ENCODE measurements at regions not wholly inside any gene's neighbourhood (a gene's known extent, or its start where the extent isn't known, plus 50 kb on each side); places are given as distances from the start of the nearest gene placed in this dataset.

DNA sequence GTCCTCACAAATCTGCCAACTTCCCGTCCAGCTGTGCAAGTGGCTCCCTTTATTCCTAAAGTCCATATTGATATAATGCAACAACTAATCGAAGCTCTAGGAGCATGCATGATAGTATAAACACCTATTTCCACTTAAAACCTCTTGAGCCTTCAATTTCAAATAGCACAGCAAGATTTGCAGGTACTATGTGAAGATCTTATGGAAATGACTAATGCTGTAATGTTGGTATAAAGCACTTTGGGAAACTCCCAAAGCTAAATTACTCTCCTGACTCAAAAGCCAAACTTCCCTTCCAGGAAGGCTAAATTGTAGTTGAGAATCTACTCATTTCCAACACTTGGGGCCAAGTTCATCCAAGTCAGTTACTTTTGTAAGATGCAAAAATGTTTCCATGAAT is 287.6 kb upstream of the CDH11 start:
- Mint-ChIP-seq H3K36me3 (ENCODE audit: low read depth) (no peaks in the 10 kb centered on the region), H3K4me3 (no peak overlapping the region), H3K9me3 (no peaks in the 10 kb centered on the region), H3K4me1 (no peaks in the 10 kb centered on the region), H3K27me3 (ENCODE audit: insufficient read depth) (no peaks in the 10 kb centered on the region), H3K27ac (no peak overlapping the region)
- 80 to 92% methylated on average over 1 to 2 of the region's 2 CpGs for WGBS, 2 experiments (ENCODE audit: insufficient coverage in 1 of 2, insufficient read length in 1 of 2)
- DNase-seq = no peak
- H3K36me3 ChIP-seq (ENCODE audit: control insufficient read depth, insufficient read depth, low read length) = no peaks in the 10 kb centered on the region
- TF ChIP-seq, protein P1, sequence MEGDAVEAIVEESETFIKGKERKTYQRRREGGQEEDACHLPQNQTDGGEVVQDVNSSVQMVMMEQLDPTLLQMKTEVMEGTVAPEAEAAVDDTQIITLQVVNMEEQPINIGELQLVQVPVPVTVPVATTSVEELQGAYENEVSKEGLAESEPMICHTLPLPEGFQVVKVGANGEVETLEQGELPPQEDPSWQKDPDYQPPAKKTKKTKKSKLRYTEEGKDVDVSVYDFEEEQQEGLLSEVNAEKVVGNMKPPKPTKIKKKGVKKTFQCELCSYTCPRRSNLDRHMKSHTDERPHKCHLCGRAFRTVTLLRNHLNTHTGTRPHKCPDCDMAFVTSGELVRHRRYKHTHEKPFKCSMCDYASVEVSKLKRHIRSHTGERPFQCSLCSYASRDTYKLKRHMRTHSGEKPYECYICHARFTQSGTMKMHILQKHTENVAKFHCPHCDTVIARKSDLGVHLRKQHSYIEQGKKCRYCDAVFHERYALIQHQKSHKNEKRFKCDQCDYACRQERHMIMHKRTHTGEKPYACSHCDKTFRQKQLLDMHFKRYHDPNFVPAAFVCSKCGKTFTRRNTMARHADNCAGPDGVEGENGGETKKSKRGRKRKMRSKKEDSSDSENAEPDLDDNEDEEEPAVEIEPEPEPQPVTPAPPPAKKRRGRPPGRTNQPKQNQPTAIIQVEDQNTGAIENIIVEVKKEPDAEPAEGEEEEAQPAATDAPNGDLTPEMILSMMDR (conservative IDR thresholded peaks at IDR 0.05) = no peak
- H3K27me3 ChIP-seq (ENCODE audit: control insufficient read depth, insufficient read depth, low read length, poor library complexity, severe bottlenecking) = no peaks in the 10 kb centered on the region
- no peak overlapping the region for H3K9ac ChIP-seq (ENCODE audit: extremely low read depth, low read length, poor library complexity, severe bottlenecking)
- H3K4me3 ChIP-seq (ENCODE audit: low read length) = no peak overlapping the region
- no peaks in the 10 kb centered on the region for H3K9me3 ChIP-seq (ENCODE audit: control insufficient read depth, low read length)
- H3K4me1 ChIP-seq (ENCODE audit: control insufficient read depth, insufficient read depth, low read length) = no peaks in the 10 kb centered on the region
- no peak overlapping the region for H3K27ac ChIP-seq (ENCODE audit: low read depth, low read length)

DNA sequence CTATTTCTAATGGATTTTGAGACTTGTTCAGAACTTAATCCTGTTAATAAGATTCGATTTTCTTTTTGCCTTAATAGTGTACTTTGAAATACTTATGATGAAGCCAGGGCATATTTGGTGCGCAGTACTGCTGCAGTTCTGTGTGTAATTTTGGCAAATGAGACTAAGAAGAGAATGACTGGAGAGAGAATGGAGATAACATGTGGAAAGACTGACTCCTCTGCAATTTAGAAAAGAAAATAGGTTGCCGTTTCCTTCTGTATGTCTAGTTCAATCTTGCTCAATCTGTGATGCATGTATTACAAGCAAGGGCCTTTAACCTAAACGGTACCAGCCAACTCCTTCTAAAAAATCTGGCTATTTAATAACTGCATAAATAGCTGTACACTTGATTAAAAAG is 285.1 kb upstream of the CDH11 start:
- Mint-ChIP-seq H3K4me1 (no peaks in the 10 kb centered on the region), H3K27ac (no peak overlapping the region), H3K4me3 (no peak overlapping the region), H3K36me3 (ENCODE audit: low read depth) (no peaks in the 10 kb centered on the region), H3K27me3 (ENCODE audit: insufficient read depth) (no peaks in the 10 kb centered on the region), H3K9me3 (no peaks in the 10 kb centered on the region)
- TF ChIP-seq, protein P1 (conservative IDR thresholded peaks at IDR 0.05) = no peak
- H3K9me3 ChIP-seq (ENCODE audit: control insufficient read depth, low read length) = no peaks in the 10 kb centered on the region
- no peaks in the 10 kb centered on the region for H3K27me3 ChIP-seq (ENCODE audit: control insufficient read depth, insufficient read depth, low read length, poor library complexity, severe bottlenecking)
- H3K4me3 ChIP-seq (ENCODE audit: low read length) = no peak overlapping the region
- H3K36me3 ChIP-seq (ENCODE audit: control insufficient read depth, insufficient read depth, low read length) = no peaks in the 10 kb centered on the region
- no peak overlapping the region for H3K9ac ChIP-seq (ENCODE audit: extremely low read depth, low read length, poor library complexity, severe bottlenecking)
- no peak overlapping the region for H3K27ac ChIP-seq (ENCODE audit: low read depth, low read length)
- DNase-seq = no peak
- no peaks in the 10 kb centered on the region for H3K4me1 ChIP-seq (ENCODE audit: control insufficient read depth, insufficient read depth, low read length)
- 62 to 67% methylated on average over 3 to 4 of the region's 4 CpGs for WGBS, 2 experiments (ENCODE audit: insufficient coverage in 1 of 2, insufficient read length in 1 of 2)

DNA sequence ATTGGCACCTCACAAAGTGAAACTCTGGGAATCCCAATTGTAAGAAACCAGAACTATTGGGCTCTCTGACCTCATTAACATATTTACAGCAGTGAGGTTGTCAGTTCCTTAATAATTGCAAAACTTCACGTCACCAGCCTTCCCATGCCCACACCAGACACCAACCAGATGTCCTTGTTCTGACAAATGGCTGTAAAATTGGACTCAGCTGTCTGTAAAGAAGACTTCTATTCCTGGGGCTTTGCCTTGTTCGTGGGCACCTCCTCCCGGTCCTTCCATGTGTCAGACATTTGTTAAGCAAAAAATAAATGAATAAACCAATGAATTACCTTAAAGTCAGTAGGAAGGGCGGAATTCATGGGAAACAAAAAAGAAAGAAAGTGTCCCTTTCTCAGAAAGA is 284.3 kb upstream of the CDH11 start:
- no peak for DNase-seq
- no peaks in the 10 kb centered on the region for H3K9me3 ChIP-seq (ENCODE audit: control insufficient read depth, low read length)
- no peak overlapping the region for H3K9ac ChIP-seq (ENCODE audit: extremely low read depth, low read length, poor library complexity, severe bottlenecking)
- H3K27ac ChIP-seq (ENCODE audit: low read depth, low read length) = no peak overlapping the region
- H3K4me1 ChIP-seq (ENCODE audit: control insufficient read depth, insufficient read depth, low read length) = no peaks in the 10 kb centered on the region
- H3K36me3 ChIP-seq (ENCODE audit: control insufficient read depth, insufficient read depth, low read length) = no peaks in the 10 kb centered on the region
- H3K4me3 ChIP-seq (ENCODE audit: low read length) = no peak overlapping the region
- TF ChIP-seq, protein P1 (conservative IDR thresholded peaks at IDR 0.05) = no peak
- 90% methylated on average over 4 of the region's 4 CpGs; no CpG with 5 or more reads in 1 of the 2 experiments for WGBS, 2 experiments (ENCODE audit: insufficient coverage in 1 of 2, insufficient read length in 1 of 2)
- Mint-ChIP-seq H3K4me1 (no peaks in the 10 kb centered on the region), H3K36me3 (ENCODE audit: low read depth) (no peaks in the 10 kb centered on the region), H3K9me3 (no peaks in the 10 kb centered on the region), H3K4me3 (no peak overlapping the region), H3K27me3 (ENCODE audit: insufficient read depth) (no peaks in the 10 kb centered on the region), H3K27ac (no peak overlapping the region)
- H3K27me3 ChIP-seq (ENCODE audit: control insufficient read depth, insufficient read depth, low read length, poor library complexity, severe bottlenecking) = no peaks in the 10 kb centered on the region

Measured in endodermal cell (in vitro differentiated cells).